GM19328 (cell line): ENCODE measurements at regions not wholly inside any gene's neighbourhood (a gene's known extent, or its start where the extent isn't known, plus 50 kb on each side); places are given as distances from the start of the nearest gene placed in this dataset.
"Not testable (repeated sequence)": the region's sequence is repeated elsewhere in the genome, so short reads cannot be mapped to it uniquely, and the experiment has no call there.

ENCODE experiments used
- ATAC-seq: cut with Tn5 transposase; IDR thresholded peaks from one replicate; pipeline ENCODE4 v1.9.1; 2021; ENCODE audit warnings: mild to moderate bottlenecking, moderate library complexity; ENCODE audit not compliant: unreplicated experiment

DNA sequence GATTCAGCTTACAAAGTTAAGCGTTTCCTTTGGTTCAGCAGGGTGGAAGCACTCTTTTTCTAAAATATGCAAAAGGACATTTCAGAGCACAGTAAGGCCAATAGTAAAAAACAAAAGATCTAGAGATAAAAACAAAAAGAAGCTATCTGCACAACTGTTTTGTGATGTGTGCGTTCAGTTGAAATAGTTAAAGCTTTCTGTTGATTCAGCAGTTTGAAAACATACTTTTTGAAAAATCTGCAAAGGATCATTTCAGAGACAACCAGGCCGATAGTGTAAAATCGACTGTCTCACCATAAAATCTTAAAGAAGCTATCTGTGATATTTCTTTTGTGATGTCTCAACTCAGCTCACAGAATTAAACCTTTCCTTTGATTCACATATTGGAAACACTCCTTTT, 300.0 kb upstream of the ALG10B start:
- no peak for ATAC-seq

DNA sequence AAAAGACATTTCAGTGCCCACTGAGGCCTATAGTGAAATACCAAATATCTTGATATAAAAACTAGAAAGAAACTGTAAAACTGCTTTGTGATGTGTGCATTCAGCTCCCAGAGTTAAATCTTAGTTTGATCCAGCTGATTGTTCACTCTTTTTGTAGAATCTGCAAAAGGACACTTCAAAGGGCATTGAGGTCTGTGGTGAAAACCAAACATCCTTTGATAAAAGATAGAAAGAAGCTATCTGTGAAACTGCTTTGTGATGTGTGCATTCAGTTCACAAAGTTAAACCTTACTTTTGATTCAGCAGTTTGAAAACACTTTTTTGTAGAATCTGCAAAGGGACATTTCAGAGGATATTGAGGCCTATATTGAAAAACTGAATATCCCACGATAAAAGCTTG, 290.7 kb upstream of the ALG10B start:
- ATAC-seq, result no peak

DNA sequence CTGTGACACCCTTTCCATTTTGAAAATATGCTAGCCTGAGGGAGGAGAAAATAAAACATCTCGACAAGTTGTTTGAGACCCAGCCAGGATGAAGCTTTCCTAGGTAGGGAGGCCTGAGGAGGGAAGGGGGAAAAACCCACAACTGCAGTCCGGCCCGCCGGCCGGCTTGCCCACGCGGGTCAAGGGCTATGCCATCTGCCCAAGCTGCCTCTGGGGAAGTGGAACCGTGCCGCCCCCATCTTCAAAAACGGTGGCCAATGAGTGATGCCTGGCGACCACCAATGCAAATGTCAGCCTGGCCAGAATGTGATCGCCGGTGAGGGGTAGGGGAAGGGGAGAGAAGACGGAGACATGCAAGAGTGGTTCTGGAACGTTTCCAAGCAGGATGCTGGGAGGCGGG, 263.5 kb upstream of the ALG10B start:
- ATAC-seq, result no peak

DNA sequence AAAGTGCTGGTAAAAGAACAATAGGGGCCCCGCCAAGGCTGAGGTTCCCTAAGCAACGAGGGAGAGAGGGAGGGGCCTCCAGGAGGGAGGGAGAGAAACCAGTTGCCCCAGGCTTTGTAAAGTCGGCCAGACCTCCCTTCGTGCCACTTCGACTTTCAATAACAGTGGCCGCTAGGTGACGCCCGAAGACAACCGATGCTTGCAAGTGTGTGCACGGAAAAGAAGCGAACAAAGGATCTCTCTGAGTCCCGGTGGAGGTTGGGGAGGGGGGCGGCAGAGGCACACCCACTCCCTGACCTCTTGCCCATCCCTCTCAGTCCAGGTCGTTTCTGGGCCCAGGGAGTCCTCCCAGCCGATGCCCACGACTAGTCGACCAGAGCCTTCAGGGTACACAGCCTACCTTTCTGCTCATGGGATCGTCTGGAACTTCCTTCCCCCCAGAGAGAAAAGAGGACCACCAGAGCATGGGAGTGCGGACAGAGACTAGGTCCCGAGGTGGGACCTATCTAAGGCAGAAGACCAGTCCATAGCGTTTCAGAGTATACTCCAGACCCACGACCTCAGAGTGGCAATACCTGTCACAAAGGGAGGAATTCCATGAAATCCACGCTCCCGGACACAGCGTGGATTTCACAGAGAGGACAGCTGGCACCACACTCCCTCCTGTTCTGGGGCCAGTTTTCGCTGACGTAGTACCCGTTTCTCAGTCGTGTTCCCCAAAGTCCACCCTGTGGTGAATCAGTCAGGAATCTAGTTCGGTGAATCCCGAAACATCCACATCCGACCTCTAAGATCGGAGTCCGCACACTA, 262.7 kb upstream of the ALG10B start:
- ATAC-seq, result no peak

DNA sequence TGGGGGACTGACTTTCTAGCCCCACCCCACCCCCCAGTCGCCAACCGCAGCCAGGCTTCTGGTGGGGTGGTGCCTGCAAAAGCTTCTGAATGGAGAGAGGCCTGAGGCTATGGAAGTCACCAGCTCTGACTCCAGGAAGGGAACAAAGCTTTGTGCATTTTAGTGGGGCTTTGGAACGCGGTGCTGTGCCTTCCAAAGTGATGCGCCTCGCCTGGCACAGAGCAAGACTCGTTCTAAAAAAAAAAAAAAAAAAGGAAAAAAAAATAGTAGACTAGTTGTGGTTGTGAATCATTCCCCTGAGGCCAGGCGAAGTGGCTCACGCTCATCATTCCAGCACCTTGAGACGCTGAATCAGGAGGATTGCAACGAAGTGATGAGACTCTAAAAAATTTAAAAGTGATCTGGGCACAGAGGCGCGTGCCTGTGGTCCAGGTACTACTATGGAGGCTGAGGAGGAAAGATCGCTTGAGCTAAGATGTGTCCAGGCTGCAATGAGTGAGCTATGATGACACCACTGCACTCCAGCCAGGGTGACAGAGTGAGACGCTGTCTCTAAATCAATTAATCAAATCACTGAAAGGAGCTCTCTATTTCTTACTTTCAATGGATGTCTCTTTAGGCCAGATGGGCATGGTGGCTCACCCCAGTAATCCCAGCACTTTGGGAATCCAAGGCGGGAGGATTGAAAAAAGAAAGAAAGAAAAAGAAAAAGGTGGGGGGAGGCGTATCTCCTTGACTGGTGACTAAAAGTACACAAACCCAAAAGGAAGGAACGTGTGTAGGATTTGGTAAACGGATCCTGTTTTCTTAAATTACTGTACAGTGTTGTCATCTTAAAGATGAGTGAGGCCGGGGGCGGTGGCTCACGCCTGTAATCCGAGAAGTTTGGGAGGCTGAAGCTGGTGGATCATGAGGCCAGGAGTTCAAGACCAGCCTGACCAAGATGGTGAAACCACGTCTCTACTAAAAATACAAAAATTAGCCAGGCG, 259.6 kb upstream of the ALG10B start:
- no peak for ATAC-seq

DNA sequence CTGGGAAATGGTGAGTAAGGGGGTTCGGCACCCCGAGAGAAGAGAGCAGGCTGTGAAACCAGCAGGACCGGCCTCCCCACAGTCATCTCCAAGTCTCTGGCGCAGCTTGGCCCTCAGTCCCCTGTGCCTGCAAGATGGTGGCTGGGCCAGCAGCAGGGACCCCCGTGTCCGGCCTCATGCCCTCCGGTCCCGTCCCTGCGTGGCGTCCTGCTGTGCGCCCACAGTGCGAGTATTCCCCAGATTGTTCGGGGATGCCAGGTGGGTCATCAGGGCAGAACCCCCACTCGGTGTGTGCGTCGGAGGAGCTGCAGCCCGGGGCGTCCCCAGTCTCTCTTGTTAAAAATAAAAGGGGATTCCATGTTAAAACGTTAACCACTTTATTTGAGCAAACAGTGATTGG, 216.9 kb upstream of the ALG10B start:
- no peak for ATAC-seq

DNA sequence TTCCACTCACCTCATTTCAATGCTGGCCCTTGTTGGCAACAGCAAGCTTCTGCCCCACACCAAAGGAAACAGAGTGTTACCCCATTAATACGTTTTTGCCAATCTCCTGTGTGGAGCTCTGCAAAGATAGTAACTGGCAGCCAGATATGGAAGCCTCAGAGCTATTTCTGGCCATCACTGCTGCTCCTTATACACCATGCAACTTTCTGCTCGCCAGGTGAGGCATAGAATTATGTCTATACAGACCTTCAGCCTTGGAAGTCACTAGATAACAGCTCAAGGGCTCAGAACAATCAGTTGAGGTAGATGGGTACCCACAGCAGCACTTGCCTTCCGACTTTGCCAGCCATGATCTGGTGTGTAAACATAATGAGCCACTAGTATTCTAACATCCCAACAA, 214.8 kb upstream of the ALG10B start:
- ATAC-seq, result no peak

DNA sequence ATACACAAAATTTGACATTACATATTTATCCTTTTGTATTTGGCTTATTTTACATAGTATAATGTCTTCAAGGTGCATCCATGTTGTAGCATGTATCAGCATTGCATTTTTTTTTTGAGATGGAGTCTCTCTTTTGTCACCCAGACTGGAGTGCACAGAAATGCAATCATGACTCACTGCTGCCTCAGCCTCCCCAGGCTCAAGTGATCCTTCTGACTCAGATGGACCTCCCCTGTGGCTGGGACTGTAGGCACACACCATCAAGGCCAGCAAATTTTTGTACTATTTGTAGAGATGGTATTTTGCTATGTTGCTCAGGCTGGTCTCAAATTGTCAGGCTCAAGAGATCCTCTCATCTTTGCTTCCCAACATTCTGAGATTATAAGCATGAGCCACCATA, 214.4 kb upstream of the ALG10B start:
- no peak for ATAC-seq

DNA sequence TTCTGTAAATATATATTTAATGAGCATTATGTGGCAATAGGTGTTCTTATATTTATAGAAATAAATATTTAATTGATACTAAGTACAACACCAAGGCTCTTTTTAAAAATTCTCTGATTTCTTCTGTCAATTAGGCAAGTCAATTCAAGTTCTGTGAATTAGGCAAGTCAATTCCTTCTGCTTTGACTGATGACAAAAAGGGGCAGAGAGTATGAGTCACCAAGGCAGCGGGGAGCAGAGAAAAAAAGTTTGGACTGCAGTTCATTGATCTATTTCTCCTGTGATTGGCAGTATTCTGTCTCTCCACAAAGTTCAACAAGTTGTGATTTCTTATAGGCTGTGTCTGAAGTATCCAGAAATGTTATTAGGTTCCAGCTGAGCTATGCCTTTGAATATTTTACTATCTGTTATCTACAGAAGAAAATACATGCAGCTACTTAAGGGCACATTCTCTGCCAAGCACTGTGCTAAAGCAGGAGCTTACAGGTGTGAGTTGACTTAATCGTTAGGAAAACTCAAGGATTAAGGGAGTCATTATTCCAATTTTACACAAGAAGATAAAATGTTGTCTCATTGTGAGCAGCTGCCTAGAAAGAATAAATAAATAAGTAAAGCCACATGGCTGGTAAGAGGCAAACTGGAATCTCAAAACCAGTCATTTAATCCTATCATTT, 206.4 kb upstream of the ALG10B start:
- no peak for ATAC-seq

DNA sequence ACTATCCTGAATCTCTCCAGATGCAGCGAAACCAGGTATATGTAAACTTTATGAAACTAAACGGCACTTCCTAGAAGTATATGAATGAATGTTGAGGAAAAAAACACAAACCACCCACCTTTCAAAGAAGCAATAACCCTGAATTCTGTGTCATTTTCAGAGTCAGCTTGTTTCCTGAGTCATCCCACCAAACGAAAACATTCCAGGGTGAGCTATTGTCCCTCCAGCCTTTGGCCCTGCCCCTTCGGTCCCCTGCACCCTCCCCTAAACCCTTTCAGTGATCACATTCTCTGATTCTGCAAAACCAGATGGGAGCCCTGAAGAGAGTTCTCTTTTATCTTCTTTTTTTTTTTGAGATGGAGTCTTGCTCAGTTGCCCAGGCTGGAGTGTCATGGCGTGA, 202.6 kb upstream of the ALG10B start:
- ATAC-seq, result no peak

DNA sequence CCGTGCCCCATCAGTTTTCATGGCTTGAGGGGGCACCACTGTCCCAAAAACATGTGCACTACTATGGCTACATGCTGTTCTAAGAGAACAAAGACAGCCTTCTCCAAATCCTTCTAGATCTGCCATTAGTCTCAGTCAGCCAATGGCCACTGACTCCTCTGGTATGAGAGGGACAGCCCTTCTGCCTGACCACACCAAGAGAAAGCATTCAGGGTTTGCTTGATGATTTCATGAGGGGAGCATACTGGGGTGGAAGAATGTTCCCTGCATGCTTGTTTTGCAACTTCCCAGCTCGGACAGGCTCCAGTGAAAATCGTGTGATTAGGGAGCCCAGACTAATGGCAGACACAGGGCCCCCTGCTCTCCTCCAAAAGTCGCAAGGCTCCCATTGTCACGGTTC, 199.6 kb upstream of the ALG10B start:
- no peak for ATAC-seq

DNA sequence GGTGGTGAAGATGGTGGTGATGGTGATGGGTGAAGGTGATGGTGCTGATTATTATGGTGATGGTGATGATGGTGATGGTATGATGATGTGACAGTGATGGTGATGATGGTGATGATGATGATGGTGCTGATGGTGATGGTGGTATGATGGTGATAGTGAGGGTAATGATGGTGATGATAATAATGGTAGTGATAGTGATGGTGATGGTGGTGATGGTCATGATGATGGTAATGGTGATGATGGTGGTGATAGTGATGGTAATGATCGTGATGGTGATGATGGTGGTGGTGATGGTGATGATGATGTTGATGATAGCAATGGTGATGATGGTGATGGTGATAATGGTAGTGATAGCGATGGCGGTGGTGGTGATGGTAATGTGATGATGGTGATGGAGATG, 197.9 kb upstream of the ALG10B start:
- ATAC-seq, result no peak

DNA sequence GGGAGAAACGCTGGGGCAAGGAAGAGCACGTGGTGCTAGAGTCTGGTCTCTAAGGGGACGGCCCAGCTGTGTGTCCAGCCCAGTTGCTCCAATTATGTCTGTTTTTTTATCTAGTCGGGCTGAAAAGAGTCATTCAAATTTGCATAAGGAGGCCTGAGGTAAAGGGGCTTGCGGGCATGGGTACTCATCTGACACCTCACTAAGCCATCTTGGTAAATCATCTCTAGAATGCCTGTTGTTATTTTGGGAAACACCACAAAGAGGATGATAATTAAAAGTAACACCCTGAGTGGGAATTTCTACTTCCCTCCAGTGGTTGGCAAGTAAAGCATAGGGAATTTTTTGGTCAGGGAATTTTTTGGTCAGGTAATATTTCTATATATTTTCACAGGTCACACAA, 196.1 kb upstream of the ALG10B start:
- no peak for ATAC-seq

DNA sequence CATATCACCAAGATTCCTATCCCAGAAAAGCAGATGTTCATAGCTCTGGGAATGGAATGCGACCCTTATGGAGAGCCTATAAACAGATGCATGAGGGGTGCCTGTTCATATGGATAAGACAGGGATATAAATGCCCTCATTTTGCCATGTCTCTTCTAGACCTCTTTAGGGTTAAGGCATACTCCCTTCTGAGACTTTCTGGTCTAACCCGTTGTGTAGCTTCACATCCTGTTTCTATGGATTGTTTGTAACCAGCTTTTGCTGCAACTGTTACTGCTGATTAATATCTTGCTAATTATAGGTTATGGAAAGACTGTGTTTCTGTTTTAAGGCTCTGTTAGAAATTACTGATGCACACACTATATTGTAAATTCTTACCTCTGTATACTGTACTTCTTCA, 193.5 kb upstream of the ALG10B start:
- not testable (repeated sequence) for ATAC-seq

DNA sequence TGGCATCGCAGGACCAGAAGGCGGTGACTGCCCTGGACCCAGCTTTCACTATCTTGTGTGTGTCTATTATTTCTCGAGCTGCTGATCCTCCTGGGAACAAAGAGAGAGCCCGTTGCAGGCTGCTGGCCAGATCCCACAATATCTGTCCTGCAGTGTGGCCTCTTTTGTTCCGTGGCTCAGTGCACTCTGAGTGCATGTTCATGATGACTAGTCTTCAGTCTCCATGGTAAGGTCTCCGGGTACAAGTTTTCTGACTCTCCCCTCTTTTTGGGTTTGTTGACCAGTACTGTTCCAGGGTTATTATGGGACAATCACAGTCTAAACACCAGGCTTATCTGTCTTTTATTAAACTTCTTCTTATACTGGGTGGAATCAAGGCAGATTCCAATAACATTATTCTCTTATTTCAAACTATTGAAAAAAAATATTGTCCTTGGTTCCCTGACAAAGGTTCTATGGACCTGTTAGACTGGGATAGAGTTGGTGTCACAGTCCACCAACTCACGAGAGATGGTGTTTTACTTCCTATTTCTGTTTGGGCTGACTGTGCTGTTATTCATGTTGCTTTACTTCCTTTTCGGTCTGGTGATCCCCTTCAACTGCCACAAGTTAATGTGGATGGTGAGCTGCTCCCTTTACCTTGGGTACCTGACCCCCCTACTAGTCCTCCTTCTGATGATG, 192.9 kb upstream of the ALG10B start:
- no peak for ATAC-seq

DNA sequence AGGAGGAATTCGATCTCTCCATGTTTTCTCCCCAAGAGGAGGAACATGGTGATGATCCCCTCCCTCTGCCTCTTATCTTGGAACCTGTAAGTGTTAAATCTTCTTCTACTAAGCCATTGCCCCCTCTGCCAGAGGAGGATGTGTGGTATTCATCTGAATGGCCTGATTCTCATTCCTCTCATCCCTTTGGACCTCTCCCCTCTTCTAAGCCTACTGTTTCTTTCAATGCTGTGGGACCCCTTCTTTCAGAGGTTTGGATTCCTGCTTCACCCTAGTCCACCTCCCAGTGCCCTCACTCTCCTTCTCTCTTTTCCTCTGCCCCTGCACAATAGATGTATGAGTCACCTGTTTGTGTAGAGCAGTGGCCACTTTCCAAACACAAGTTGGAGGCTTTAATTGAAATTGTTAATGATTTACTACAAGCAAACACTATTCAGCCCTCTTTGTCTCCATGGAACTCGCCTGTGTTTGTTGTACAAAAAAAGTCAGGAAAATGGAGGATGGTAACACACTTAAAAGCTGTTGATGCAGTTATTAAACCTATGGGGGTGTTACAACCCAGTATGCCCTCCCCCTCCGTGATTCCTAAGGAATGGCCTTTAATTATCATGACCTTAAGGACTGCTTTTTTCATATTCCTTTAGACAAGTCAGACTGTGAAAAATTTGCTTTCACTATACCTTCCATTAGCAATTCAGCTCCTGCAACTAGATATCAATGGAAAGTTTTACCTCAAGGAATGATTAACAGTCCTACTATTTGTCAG, 192.1 kb upstream of the ALG10B start:
- ATAC-seq, result no peak

DNA sequence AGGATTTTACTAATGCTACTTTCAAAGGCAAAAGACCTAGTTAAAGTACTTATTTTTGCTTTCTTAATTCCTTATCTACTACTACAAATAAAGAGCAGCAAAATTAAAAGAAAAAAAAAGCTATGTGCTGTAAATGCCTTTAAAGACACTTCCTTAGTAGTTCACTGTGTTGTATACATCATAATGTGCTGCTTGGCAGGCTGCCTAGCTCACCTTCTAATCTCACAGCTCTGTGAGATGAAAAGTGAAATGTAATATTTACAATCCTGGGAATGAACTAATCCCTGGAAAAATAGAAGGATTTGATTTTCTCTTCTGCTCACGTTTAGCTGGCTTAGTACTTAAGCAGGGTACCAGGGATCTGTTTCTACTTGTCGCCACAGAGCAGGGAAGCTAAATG, 184.4 kb upstream of the ALG10B start:
- no peak for ATAC-seq

DNA sequence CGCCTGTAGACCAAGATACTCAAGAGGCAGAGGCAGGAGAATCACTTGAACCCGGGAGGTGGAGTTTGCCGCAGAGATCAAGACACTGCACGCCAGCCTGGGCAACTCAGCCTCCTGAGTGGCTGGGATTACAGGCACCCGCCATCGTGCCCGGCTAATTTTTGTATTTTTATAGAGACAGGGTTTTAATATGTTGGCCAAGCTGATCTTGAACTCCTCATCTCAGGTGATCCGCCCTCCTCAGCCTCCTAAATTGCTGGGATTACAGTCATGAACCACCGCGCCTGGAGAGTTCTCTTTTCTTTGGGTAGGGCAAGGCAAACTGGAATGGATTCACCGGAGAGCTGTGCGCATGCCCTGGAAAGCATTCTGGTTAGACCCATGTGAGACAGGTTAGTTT, 179.3 kb upstream of the ALG10B start:
- ATAC-seq, result no peak

DNA sequence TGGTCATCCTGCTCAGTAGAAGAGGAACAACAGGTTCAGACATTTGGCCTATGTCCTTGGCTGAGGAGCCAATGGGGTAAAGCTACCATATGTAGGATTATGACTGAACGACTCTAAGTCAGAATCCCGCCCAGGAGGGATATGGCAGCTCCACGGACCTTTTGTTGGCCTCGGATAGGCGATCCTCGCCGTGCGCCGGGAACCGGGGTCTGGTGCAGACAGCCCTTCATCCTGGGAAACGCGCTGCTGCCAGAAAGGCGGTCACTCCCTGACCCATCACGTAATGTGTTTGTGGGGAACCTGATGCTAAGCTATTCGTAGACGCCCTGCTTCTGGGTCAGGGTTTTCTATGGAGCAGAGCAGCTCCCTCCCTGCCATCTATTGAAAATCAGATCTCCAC, 178.9 kb upstream of the ALG10B start:
- ATAC-seq, result no peak
